GM13977 (cell line): ENCODE measurements at regions not wholly inside any gene's neighbourhood (a gene's known extent, or its start where the extent isn't known, plus 50 kb on each side); places are given as distances from the start of the nearest gene placed in this dataset.

ENCODE experiments used
- DNase-seq: peaks from one replicate; pipeline ENCODE4 v3.0.0; 2012; ENCODE audit warnings: low spot score
- CTCF ChIP-seq: IDR thresholded peaks from 2 replicates; pipeline ENCODE4 v1.5.1; 2012; ENCODE audit warnings: mild to moderate bottlenecking, control low read depth; ENCODE audit not compliant: insufficient read depth; ENCODE audit errors: extremely low read depth, missing control alignments
- in situ Hi-C: fragments of 300-500 bp; cut with MboI; formaldehyde crosslinking; loops from one replicate; pipeline ENCODE4 v1.12.0; 2022; ENCODE audit warnings: low sequenced_read_pairs, low pct_unique_long_range_greater_than_20kb, mixed read lengths, inconsistent platforms; ENCODE audit not compliant: unreplicated experiment

DNA sequence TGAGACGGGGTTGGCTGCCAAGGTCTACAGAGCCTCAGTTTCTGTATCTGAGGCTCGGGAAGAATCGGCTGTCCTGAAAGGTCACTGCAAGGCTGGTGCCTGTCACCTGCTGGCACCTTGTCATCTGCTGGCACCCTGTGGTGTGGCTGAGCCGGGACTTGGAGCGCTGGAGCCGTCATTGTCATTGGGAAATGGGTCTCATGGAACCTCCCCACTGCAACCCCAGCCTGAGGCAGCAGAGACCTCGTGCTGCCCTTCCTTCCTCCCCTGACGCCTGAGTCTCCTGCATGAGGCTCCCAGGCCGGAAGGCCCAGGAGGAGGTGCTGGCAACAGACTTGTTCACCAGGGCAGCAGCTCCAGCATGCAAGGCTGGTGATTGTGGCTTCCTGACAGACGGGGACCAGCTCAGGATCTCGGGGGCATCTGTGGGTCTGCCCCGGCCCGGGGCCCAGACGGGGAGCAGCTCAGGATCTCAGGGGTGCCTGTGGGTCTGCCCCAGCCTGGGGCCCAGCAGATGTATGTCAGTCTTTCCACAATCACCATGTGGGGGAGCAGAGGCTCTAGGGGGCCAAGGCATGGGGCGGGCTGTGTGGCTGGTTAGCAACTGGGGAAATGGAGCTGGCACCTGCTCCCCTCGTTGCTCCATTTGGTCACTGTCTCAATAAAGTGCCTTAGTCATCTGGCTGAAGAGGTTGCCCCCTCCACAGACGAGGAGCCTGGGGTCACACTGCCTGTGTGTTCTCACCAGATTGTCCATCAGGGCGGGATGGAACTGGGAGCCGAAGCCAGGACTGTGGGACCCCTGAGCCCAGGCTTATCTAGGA, 668.7 kb downstream of the BRD1 start:
- DNase-seq: no peak
- in situ Hi-C loops: no loop called here
- no peak for TF ChIP-seq CTCF

DNA sequence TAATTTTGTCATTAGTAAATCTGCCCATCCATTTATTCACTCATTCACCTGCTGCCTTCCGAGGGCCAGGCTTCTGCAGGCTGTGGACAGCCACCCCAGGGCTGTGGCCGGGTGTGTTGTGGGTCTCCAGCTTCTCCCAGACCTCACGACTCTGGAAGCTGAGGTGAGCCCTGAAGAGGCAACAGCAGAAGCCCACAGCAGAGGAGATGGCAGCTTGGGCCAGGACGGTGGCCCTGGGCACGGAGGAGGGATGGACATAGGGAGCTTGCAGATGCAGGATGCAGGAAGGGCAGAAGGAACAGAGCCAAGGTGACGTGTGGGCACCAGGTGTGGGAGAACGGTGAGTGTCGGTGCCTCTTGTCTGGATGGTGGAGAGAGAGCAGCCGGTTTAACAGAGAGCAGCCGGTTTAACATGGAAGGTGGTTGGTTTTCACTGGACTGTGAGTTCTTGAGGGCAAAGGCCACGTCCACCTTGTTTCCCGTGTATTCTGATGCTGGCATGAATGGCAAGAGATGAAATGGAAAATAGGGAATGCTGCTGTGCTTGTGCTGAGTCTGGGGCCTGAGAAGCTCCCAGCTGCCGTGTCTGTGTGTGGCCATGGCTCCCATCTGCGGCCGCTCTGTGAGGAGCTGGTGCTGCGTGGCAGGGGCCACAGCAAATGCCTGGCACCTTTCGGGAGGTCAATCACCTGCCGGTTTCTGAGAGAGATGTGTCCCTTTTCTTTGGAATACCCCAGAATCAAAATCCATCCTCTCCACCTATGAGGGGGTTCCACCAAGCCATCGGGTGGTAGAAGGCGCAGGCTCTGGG, 669.9 kb downstream of the BRD1 start:
- no peak for TF ChIP-seq CTCF
- no peak for DNase-seq
- in situ Hi-C loops: no loop called here

DNA sequence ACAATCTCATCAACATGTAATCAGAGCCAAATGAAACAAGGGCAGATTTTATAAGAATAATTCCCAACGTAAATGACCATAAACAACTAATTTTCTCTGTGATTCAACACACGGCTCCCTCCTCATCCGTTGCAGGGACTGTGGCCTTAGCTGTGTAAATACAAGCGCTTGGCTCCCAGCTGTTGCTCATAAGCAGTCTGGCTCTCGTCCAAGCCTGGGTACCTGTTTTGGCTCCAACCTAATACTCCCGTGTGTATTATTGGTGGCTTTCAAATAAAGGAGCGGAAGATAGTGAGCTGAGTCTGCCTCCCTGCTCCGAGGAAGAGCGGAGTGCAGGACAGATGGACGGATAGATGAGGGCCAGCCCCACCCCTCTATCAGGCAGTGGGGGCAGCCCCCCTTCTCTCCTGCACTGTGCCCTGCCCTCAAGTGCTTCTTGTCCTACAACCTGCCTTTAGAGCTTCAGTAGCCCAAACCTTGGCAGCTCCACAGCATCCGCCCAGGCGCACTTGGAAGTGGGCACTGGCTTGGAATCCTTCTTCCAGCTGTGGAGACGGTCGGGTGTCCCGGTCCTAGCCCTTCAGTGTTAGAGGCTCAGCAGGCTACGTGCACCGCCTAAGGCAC, 670.9 kb downstream of the BRD1 start:
- DNase-seq: no peak
- TF ChIP-seq CTCF: no peak

GRCh38 chr22:49155770-49156580, 671.7 kb downstream of the BRD1 start:
- in situ Hi-C loops: no loop called here
- DNase-seq: no peak
- no peak for TF ChIP-seq CTCF

More for the DNA sequence above, 670.9 kb downstream of the BRD1 start:
- in situ Hi-C loops: no loop called here

DNA sequence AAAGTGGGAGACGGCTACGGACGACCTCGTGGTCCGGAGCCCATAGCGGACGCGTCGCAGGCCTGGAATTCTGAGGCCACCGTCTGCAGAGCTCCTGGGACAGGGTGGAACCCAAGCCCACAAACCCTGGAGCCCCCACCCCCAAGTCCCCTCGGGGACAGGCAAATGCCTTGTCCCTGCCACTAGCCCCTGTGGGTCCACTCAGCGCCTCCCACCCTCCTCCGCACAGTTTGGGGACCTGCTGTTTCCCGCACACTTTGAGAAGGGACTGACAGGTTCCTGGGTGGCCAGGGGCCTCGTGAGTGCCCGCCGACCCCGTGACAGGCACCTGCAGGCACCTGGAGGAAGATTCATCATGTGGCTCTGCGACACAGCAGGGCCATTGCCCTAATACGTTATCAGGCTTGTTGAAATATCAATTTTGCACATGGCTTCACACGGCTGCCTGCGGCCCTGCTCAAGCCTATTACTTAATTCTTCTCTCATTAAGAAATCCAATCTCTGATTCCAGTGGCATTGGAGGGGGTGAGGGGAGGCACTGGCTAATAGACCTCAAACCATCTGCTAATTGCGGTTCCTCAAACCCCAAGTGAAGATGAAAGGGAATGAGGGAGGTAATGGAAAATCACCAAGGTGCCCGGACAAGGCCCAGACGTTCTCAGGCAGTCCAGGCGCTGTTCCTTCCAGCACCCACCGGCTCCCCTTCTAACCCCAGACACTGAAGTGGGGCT, 672.5 kb downstream of the BRD1 start:
- TF ChIP-seq CTCF: no peak
- in situ Hi-C loops: no loop called here
- DNase-seq: no peak
